EH (cell line): ENCODE measurements at regions not wholly inside any gene's neighbourhood (a gene's known extent, or its start where the extent isn't known, plus 50 kb on each side); places are given as distances from the start of the nearest gene placed in this dataset.

Experiments
- DNase-seq: peaks from one replicate; pipeline ENCODE4 v3.0.0-alpha.2; 2015; ENCODE audit warnings: low read depth

GRCh38 chr5:109531262-109531661 is 121.5 kb upstream of the PJA2 start:
- no peak for DNase-seq

DNA sequence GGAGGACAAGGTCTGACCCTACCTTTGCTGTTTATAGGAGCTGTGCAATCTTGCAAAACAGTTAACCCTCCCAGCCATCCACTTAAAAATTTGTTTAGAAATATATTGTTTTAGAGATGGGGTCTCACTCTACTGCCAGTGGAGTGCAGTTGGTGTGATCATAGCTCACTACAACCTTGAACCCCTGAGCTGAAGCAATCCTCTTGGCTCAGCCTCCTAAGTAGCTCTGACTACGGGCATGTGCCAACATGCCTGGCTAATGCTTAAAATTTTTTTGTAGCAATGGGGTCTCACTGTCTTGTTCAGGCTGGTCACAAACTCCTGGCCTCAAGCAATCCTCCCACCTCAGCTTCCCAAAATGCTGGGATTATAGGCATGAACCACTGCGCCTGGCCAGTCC is 120.2 kb upstream of the PJA2 start:
- DNase-seq = no peak

DNA sequence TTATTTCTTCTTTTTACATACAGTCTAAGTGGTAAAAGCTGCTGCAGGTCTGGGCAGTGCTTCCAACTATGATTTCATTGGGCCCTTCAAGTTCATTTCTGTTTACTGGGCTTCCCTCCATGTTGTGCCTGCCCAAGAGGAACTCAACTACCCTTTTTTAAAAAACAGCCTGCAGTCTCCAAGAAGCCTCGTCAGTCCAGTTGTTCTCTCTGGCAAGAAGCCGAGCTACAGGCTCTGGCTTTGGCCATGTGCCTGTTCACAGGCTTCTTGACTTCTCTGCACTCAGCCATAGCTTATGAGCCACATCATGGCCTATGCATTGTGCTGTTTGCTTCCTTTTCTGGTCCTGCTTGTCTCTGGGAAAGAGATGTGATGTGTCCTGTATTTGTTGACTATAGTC is 119.7 kb upstream of the PJA2 start:
- peak; percentile 35 for DNase-seq

DNA sequence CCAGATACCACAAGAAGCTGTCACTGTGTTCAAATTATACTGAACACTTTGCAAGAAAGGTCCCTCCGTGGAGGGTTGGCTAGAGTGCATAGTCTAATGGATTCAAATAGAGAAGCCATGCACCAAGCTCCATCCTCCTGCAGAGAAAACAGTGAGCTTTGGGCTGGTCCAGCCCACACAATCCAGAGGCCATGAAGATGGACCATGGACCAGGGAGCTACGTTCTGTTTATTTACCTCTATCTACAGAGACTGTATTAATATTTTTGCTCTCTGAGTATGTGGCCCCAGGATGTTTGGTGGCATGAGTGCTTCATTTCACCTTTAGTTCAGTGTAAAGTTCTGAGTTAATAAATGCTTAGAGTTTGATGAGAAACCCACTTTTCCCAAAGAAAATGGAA is 114.8 kb upstream of the PJA2 start:
- no peak for DNase-seq

DNA sequence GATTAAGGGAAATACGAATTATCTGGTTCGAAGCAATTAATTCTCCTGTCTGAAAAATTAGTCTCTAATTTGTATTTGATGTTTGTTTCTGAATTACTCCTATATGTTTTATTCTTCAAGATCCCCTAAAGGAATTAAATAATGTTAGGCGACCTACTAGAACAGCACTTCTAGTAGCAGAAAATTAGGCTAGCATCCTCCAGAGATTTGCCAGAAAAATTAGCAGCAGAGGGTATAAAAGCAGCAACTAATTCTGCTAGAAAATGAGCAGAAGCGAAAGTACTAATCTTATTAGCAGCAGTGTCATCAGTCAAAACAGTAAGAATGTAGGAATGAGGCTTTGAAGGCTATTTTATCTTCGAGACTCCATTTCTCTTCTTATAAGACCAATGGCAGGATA is 114.3 kb upstream of the PJA2 start:
- DNase-seq = no peak

DNA sequence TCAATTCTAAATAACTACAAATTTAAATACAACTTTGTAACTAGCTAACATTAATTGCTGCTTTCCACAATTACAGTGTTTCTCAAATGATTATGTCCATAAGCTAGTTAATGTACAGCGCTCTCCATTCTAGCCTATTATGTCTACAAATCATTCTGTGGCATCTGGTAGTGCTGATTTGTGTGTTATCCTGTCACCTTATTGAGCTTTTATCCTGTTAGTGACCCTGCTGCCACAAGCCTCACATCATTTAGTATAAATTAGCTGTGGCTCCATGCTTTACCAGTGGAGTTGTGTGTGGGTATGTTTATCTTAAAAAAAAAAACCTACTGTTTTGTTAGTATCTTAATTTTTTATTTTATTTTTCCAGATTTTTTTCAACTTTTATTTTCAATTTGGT is 112.6 kb upstream of the PJA2 start:
- no peak for DNase-seq

GRCh38 chr5:109519416-109519815 is 109.6 kb upstream of the PJA2 start:
- no peak for DNase-seq

- peak; percentile 15 for DNase-seq
Measured at GRCh38 chr5:109516390-109516789, 106.6 kb upstream of the PJA2 start.

GRCh38 chr5:109511980-109512734 is 102.4 kb upstream of the PJA2 start:
- no peak for DNase-seq

DNA sequence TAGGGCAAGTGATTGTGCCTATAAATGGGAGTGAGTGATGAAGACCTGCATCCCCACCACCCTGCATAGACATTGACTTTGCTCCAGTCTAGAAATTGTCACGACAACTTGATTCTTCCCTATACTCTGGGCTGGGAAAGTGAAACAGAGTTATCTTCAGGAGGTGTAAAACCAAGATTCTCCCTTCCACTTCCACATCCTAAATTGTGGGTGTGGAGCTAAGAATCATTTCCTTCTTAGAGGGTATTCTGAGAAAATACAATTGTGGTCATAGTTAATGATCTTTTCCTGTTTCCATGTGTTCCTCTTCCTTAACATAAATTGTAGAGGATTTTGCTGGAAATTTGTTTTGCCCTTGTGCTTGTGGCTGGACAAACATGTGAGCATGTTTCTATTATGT is 96.8 kb upstream of the PJA2 start:
- DNase-seq = no peak

GRCh38 chr5:109496112-109496511 is 86.3 kb upstream of the PJA2 start:
- no peak for DNase-seq

- DNase-seq = no peak
Measured at GRCh38 chr5:109487753-109488420, 78.1 kb upstream of the PJA2 start.

DNA sequence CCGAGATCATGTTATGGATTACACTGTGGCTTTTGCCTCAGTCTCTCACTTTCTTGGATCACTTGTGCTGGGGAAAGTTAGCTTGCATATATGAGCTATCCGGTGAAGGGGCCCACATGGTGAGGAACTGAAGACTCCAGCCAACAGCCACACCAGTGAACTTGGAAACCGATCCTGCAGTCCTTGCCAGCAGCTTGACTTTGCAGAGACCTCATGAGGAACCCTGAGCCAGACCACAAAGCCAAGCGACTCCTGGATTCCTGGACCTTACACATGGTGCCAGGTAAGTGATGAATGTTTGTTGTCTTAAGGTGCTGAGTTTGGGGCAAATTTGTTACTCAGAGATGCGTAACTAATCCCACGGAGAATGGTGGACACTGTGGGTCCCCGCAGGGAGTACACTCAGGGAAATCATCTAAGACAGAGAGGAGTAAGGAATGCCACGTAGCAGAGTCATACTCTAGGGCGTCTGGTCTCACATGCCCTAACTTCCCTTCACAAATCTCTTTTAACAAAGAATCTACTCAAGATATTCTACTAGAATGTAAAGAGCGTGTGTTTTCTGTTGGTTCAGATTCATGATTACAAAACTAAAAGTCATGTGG is 76.5 kb upstream of the PJA2 start:
- DNase-seq = no peak

DNA sequence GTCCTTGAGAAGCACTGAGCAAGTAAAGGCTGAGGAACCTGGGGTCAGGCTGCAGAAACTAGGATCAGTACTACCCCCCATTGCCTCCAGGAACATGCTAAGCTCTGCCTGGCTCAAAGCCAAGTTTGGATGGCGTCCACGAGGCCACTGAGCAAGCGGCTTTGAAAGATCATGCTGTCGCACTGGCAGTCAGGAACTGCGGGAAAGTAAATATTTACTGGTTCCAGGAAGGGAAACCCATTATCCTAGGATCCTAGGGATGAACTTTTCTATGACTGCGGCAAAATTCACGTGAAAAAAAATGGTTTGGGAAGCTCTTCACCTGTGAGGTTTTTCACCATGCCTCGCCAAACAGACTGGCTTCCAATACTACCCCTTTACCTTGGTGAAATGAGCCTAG is 75.3 kb upstream of the PJA2 start:
- peak; percentile 6 for DNase-seq

GRCh38 chr5:109484597-109484996 is 74.8 kb upstream of the PJA2 start:
- no peak for DNase-seq

- no peak for DNase-seq
Measured at GRCh38 chr5:109483395-109483971, 73.7 kb upstream of the PJA2 start.

GRCh38 chr5:109482748-109483147 is 73.0 kb upstream of the PJA2 start:
- no peak for DNase-seq

- peak; percentile 27 for DNase-seq
Measured at GRCh38 chr5:109479260-109479860, 69.6 kb upstream of the PJA2 start.

GRCh38 chr5:109478830-109479229 is 69.1 kb upstream of the PJA2 start:
- DNase-seq = no peak

DNA sequence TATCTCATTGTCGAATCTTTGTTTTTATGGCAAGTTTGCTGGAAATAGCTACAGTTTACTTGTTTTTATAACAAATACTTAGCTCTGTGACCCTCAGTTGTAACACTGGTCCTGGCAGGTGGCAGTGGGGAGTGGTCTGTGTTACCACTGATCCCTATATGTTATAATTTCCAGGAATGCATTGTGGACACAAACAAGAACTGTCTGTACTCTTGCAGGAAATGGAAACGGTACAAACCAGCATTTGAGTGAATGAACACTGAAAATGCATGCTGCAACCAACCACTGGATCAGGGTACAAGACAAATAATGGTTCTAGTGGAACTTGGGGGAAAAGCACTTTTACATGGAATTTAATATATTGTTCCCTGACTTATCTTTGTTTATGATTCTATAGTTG is 66.5 kb upstream of the PJA2 start:
- no peak for DNase-seq

- DNase-seq = no peak
Measured at GRCh38 chr5:109469896-109470662, 60.3 kb upstream of the PJA2 start.
